GM23338 (cell line): ENCODE measurements at regions not wholly inside any gene's neighbourhood (a gene's known extent, or its start where the extent isn't known, plus 50 kb on each side); places are given as distances from the start of the nearest gene placed in this dataset.

Source experiments
- CREB1 ChIP-seq: fragments of 250-450 bp; sonication (Bioruptor Pico); IDR thresholded peaks from 2 replicates; pipeline ENCODE4 v1.5.0; 2020; ENCODE audit warnings: low read depth, mild to moderate bottlenecking, moderate library complexity
- CTCF ChIP-seq, 2 experiments: fragments of 200-600 bp in 1 of 2; sonication (generic) in 1 of 2; conservative IDR thresholded peaks; 2 replicates each; pipeline versions ENCODE4 v1.5.1 to v1.6.1; 2016 to 2017; ENCODE audit warnings: antibody characterized with exemption in 2 of 2, low read depth in 2 of 2, mild to moderate bottlenecking in 2 of 2, moderate library complexity in 1 of 2
- ETS1 ChIP-seq: IDR thresholded peaks from 2 replicates; pipeline ENCODE4 v1.6.1; 2016; ENCODE audit warnings: antibody characterized with exemption
- EZH2 ChIP-seq: fragments of 200-600 bp; sonication (generic); IDR thresholded peaks from one replicate; pipeline ENCODE4 v1.8.0; 2017; ENCODE audit warnings: antibody characterized with exemption, mild to moderate bottlenecking, low read depth; ENCODE audit not compliant: unreplicated experiment
- EZH2phosphoT487 ChIP-seq: fragments of 200-600 bp; sonication (generic); IDR thresholded peaks from one replicate; pipeline ENCODE4 v1.8.1; 2018; ENCODE audit warnings: antibody characterized with exemption; ENCODE audit not compliant: unreplicated experiment
- JUNB ChIP-seq: IDR thresholded peaks from one replicate; pipeline ENCODE4 v1.6.1; 2016; ENCODE audit warnings: antibody characterized with exemption; ENCODE audit not compliant: unreplicated experiment
- POLR2AphosphoS5 ChIP-seq: IDR thresholded peaks from 2 replicates; pipeline ENCODE4 v1.6.1; 2016; ENCODE audit warnings: antibody characterized with exemption, low read depth
- REST ChIP-seq: IDR thresholded peaks from one replicate; pipeline ENCODE4 v1.6.1; 2018; ENCODE audit warnings: antibody characterized with exemption; ENCODE audit not compliant: unreplicated experiment
- ZNF114 ChIP-seq: fragments of 250-450 bp; sonication (Bioruptor Pico); IDR thresholded peaks from 2 replicates; pipeline ENCODE4 v1.5.0; 2020; ENCODE audit warnings: mild to moderate bottlenecking, moderate library complexity
- ZNF331 ChIP-seq: fragments of 250-450 bp; sonication (Bioruptor Pico); IDR thresholded peaks from 2 replicates; pipeline ENCODE4 v1.5.0; 2020; ENCODE audit warnings: low read depth, mild to moderate bottlenecking, moderate library complexity
- ZNF462 ChIP-seq: fragments of 250-450 bp; sonication (Bioruptor Pico); IDR thresholded peaks from 2 replicates; pipeline ENCODE4 v1.5.0; 2020; ENCODE audit warnings: mild to moderate bottlenecking, moderate library complexity

- no peak for TF ChIP-seq CTCF (conservative IDR thresholded peaks at IDR 0.05; ENCODE audit: low read depth in 2 of 2)
- TF ChIP-seq EZH2, result no peak
- TF ChIP-seq CREB1, result no peak
- TF ChIP-seq REST, result no peak
- no peak for TF ChIP-seq EZH2phosphoT487
- TF ChIP-seq ZNF331, result no peak
- TF ChIP-seq POLR2AphosphoS5, result no peak
- TF ChIP-seq ZNF462 (CRISPR knock-in tag), result no peak
- TF ChIP-seq JUNB, result no peak
- TF ChIP-seq ZNF114 (CRISPR knock-in tag), result no peak
- no peak for TF ChIP-seq ETS1
Measured at GRCh38 chr5:23629396-23629795, 122.0 kb downstream of the PRDM9 start.
